ENCODE measurements at regions not wholly inside any gene's neighbourhood (a gene's known extent, or its start where the extent isn't known, plus 50 kb on each side); places are given as distances from the start of the nearest gene placed in this dataset.

DNA sequence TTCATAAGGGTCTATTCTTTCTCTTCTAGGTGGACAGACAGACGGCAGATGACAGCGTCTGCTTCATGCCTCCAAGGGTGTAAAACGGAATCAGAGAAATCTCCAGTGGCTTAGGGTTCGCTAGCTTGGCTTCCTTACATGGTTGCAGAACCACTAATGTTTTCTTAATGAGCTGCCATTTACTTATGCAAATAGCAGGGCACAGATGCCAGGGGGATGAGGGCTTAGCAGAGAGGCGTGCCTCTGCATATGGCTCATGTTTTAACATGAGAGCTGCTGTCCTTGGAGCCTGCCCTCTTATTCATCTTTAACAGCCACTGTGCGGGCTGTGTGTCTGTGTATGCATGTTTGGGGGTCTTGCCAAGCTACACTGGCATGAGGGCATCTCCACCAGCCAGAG, 119.6 kb downstream of the IER5 start:
- no peak for TF ChIP-seq CTCF (IDR thresholded peaks at IDR 0.05)
- TF ChIP-seq POLR2A (IDR thresholded peaks at IDR 0.05), result no peak
- TF ChIP-seq EP300 (IDR thresholded peaks at IDR 0.05), result no peak

Measured in tibial nerve (tissue), 4 donors.